Pulmonary artery endothelial cell (primary cell): ENCODE measurements at regions not wholly inside any gene's neighbourhood (a gene's known extent, or its start where the extent isn't known, plus 50 kb on each side); places are given as distances from the start of the nearest gene placed in this dataset.
"Not testable (repeated sequence)": the region's sequence is repeated elsewhere in the genome, so short reads cannot be mapped to it uniquely, and the experiment has no call there.

Experiments
- DNase-seq: peaks from one replicate; pipeline ENCODE4 v3.0.0-alpha.2; 2011; ENCODE audit warnings: low read depth, low spot score

GRCh38 chr12:24679126-24679525 lies 269.8 kb downstream of the BCAT1 start:
- no peak for DNase-seq

GRCh38 chr12:24678436-24678835 lies 270.5 kb downstream of the BCAT1 start:
- no peak for DNase-seq

- no peak for DNase-seq
Observed at GRCh38 chr12:24668563-24668962, 280.3 kb downstream of the BCAT1 start.

GRCh38 chr12:24664161-24664880 lies 284.6 kb downstream of the BCAT1 start:
- DNase-seq: no peak

- no peak for DNase-seq
Observed at GRCh38 chr12:24661657-24662096, 287.2 kb downstream of the BCAT1 start.

GRCh38 chr12:24659016-24659415 lies 289.9 kb downstream of the BCAT1 start:
- no peak for DNase-seq

GRCh38 chr12:24654344-24654743 lies 294.6 kb downstream of the BCAT1 start:
- not testable (repeated sequence) for DNase-seq

GRCh38 chr12:24649634-24650033 lies 299.3 kb downstream of the BCAT1 start:
- DNase-seq: no peak

- no peak for DNase-seq
Observed at GRCh38 chr12:24649209-24649608, 299.7 kb downstream of the BCAT1 start.

GRCh38 chr12:24645254-24645653 lies 303.6 kb downstream of the BCAT1 start:
- DNase-seq: no peak

GRCh38 chr12:24643120-24644119 lies 305.5 kb downstream of the BCAT1 start:
- DNase-seq: no peak

- DNase-seq: no peak
Observed at GRCh38 chr12:24639641-24640040, 309.3 kb downstream of the BCAT1 start.

GRCh38 chr12:24632466-24632865 lies 316.4 kb downstream of the BCAT1 start:
- no peak for DNase-seq

GRCh38 chr12:24631676-24632426 lies 317.1 kb downstream of the BCAT1 start:
- no peak for DNase-seq

GRCh38 chr12:24630856-24631255 lies 318.0 kb downstream of the BCAT1 start:
- no peak for DNase-seq

GRCh38 chr12:24630446-24630845 lies 318.5 kb downstream of the BCAT1 start:
- no peak for DNase-seq

GRCh38 chr12:24625103-24625502 lies 323.8 kb downstream of the BCAT1 start:
- DNase-seq: no peak

GRCh38 chr12:24619954-24620353 lies 328.9 kb downstream of the BCAT1 start:
- not testable (repeated sequence) for DNase-seq

- DNase-seq: no peak
Observed at GRCh38 chr12:24617471-24617870, 331.4 kb downstream of the BCAT1 start.

GRCh38 chr12:24615967-24616411 lies 332.9 kb downstream of the BCAT1 start:
- DNase-seq: no peak

GRCh38 chr12:24608637-24609285 lies 340.1 kb downstream of the BCAT1 start:
- DNase-seq: peak; percentile 5
